ENCODE measurements at regions not wholly inside any gene's neighbourhood (a gene's known extent, or its start where the extent isn't known, plus 50 kb on each side); places are given as distances from the start of the nearest gene placed in this dataset.

DNA sequence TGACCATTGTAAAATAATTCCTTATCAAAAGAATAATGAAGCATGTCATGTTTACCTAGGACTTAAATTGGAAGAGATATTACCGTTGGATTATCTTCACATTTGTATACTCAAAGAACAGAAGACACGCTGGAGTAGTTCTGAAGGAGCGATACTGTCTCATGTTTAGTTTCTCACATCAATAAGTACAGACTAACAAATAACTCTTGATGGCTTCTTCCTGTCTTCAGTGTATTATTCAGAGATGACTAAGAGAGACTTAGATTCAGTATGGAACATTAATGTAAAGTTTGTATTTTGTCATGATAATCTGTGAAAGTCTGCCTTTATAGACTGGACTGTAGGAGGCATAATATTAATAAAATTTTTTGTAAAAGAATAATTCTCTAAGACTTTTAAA lies 72.7 kb downstream of the SPRY1 start:
- ChIA-PET POLR2A (no interaction called here), CTCF (interaction anchor here (1.7 kb wide), 1 partner anchor 51 kb away, joined by 3 read pairs; no protein-coding TSS in a partner anchor)
- DNase-seq (ENCODE audit: extremely low spot score) = no peak
- TF ChIP-seq, protein P1, sequence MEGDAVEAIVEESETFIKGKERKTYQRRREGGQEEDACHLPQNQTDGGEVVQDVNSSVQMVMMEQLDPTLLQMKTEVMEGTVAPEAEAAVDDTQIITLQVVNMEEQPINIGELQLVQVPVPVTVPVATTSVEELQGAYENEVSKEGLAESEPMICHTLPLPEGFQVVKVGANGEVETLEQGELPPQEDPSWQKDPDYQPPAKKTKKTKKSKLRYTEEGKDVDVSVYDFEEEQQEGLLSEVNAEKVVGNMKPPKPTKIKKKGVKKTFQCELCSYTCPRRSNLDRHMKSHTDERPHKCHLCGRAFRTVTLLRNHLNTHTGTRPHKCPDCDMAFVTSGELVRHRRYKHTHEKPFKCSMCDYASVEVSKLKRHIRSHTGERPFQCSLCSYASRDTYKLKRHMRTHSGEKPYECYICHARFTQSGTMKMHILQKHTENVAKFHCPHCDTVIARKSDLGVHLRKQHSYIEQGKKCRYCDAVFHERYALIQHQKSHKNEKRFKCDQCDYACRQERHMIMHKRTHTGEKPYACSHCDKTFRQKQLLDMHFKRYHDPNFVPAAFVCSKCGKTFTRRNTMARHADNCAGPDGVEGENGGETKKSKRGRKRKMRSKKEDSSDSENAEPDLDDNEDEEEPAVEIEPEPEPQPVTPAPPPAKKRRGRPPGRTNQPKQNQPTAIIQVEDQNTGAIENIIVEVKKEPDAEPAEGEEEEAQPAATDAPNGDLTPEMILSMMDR (IDR thresholded peaks at IDR 0.05; ENCODE audit: control extremely low read depth, extremely low read depth, low read depth, missing control alignments) = no peak

DNA sequence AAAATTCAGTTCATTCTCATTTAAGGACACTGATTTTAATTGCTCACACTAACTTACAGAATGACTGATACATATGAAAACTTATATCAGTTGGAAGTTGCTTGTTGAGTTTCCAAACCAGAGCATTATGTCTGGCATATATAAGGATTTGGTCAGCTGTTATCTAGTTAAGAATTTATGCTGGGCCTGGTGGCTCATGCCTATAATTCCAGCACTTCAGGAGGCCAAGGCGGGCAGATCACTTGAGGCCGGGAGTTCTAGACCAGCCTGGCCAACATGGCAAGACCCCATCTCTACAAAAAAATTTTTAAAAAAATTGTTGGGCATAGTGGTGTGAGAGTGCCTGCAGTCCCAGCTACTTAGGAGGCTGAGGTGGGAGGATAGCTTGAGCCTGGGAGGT lies 73.1 kb downstream of the SPRY1 start:
- ChIA-PET CTCF (interaction anchor here (1.3 kb wide), 1 partner anchor 32 kb away, joined by 3 read pairs; no protein-coding TSS in a partner anchor), POLR2A (no interaction called here)
- TF ChIP-seq, protein P1 (IDR thresholded peaks at IDR 0.05; ENCODE audit: control extremely low read depth, extremely low read depth, low read depth, missing control alignments) = no peak
- DNase-seq (ENCODE audit: extremely low spot score) = no peak

DNA sequence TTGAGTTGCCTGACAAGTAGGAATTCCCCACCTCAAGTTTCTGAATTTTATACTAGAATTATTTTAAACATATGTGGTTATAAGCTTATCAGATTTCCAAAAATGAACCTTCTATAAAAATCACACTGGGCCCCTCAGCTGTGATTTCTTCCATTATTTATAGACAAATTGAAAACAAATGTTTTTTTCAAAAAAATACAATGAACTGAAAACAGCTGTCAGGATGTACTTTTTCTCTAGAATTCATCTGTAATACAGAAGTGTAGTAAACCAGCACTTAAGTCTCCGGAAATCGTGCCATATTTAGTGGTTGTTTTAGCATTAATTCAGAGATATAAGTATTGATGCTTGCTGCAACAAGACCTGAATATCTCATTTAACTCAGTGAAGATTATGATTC lies 74.0 kb downstream of the SPRY1 start:
- TF ChIP-seq, protein P1 (IDR thresholded peaks at IDR 0.05; ENCODE audit: control extremely low read depth, extremely low read depth, low read depth, missing control alignments) = no peak
- ChIA-PET POLR2A (no interaction called here), CTCF (interaction anchor here (1.3 kb wide), 1 partner anchor 33 kb away, joined by 3 read pairs; no protein-coding TSS in a partner anchor)
- no peak for DNase-seq (ENCODE audit: extremely low spot score)

DNA sequence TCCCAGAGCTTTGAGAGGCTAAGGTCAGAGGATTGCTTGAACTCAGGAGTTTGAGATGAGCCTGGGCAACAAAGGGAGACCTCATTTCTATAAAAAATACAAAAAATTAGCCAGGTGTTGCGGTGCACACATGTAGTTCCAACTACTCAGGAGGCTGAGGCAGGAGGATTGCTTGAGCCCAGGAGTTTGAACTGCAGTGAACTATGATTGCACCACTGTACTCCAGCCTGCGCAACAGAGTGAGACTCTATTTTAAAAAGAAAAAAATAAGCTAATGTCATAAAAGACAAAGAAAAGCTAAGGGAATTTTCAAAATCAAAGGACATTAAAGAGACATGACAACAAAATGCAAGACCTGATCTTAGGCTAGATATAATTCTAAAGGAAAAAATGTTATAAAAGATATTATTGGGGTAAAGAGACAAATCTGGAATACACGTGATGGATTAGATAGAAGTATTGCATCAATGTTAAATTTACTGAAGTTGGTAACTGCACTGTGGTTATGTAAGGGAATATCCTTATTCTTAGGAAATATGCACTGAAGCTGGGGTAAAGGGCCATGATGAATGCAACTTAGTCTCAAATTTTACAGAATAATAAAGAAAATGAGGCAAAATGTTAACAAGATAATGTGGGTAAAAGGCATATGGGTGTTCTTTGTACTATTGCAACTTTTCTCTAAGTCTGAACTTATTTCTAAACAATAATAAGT lies 75.2 kb downstream of the SPRY1 start:
- DNase-seq (ENCODE audit: extremely low spot score) = no peak
- CTCF ChIA-PET = no interaction called here
- TF ChIP-seq, protein P1 (IDR thresholded peaks at IDR 0.05; ENCODE audit: control extremely low read depth, extremely low read depth, low read depth, missing control alignments) = no peak
- POLR2A ChIA-PET = no interaction called here

DNA sequence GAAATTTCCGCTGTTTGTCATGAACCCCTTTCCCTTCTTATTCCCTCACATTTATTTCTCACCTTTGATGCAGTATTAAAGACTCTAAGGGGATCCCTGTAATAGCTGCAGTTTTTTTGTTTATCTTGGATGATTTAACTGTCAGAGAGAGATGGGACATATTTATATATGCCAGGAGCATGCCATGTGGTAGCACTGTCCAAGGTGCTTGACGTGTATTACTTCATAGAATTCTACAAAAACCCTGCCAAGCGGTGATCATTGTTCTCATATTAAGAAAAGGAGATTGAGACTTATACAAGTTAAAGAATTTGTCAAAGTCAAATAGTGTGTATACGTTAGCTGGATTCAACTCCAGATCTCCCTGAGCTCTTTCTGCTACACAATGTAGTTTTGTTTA lies 78.2 kb downstream of the SPRY1 start:
- DNase-seq (ENCODE audit: extremely low spot score) = no peak
- TF ChIP-seq, protein P1 (IDR thresholded peaks at IDR 0.05; ENCODE audit: control extremely low read depth, extremely low read depth, low read depth, missing control alignments) = no peak
- ChIA-PET POLR2A (no interaction called here), CTCF (no interaction called here)

DNA sequence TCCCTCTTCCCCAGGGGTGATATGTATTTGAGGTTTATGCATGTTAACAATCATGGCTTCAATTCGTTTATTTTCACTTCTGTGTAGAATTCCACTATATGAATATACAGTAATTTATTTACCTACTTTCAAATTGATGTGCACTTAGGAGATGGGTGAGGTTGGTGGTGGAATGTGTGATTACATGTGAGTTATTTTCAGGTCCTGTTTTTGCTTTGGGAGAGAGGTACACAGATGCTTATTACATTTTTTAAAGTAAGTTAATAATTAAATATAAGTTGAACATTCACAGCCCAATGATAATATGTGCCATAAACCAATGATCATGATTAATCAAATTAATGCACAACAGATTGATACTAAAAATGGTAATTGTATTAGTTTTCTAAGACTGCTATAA lies 79.5 kb downstream of the SPRY1 start:
- POLR2A ChIA-PET = no interaction called here
- CTCF ChIA-PET = no interaction called here
- TF ChIP-seq, protein P1 (IDR thresholded peaks at IDR 0.05; ENCODE audit: control extremely low read depth, extremely low read depth, low read depth, missing control alignments) = no peak
- no peak for DNase-seq (ENCODE audit: extremely low spot score)
